ENCODE measurements at regions not wholly inside any gene's neighbourhood (a gene's known extent, or its start where the extent isn't known, plus 50 kb on each side); places are given as distances from the start of the nearest gene placed in this dataset.

- TF ChIP-seq, protein P1, sequence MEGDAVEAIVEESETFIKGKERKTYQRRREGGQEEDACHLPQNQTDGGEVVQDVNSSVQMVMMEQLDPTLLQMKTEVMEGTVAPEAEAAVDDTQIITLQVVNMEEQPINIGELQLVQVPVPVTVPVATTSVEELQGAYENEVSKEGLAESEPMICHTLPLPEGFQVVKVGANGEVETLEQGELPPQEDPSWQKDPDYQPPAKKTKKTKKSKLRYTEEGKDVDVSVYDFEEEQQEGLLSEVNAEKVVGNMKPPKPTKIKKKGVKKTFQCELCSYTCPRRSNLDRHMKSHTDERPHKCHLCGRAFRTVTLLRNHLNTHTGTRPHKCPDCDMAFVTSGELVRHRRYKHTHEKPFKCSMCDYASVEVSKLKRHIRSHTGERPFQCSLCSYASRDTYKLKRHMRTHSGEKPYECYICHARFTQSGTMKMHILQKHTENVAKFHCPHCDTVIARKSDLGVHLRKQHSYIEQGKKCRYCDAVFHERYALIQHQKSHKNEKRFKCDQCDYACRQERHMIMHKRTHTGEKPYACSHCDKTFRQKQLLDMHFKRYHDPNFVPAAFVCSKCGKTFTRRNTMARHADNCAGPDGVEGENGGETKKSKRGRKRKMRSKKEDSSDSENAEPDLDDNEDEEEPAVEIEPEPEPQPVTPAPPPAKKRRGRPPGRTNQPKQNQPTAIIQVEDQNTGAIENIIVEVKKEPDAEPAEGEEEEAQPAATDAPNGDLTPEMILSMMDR (IDR thresholded peaks at IDR 0.05; ENCODE audit: insufficient read depth, low read length, poor library complexity, severe bottlenecking), result no peak
- no peaks in the 10 kb centered on the region for H3K36me3 ChIP-seq (ENCODE audit: control insufficient read depth, insufficient read depth, low read length)
These were observed 88.5 kb upstream of the HNF1B start for GRCh38 chr17:37833237-37833859.

DNA sequence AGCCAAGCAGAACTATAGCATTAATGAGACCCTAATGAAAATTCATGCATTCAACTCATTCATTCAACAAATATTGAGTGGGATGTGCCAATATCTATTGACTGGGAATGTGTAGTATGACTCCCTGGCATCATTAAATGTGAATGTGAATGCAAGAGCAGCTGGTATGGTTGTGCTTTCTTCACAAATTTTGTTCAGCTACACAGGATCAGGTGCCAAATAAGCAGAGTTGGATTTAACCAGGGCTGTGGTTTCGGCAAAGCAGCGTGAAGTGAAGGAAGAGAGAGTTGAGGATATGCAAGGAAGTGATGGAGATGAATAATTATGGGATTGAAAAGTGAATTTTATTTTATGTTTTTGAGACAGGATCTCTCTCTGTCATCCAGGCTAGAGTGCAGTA is 87.1 kb upstream of the HNF1B start:
- TF ChIP-seq, protein P1 (IDR thresholded peaks at IDR 0.05; ENCODE audit: insufficient read depth, low read length, poor library complexity, severe bottlenecking), result no peak
- Histone ChIP-seq H3K4me3 (ENCODE audit: low read depth, low read length) (no peak overlapping the region), H3K36me3 (ENCODE audit: control insufficient read depth, insufficient read depth, low read length) (no peaks in the 10 kb centered on the region), H3K27me3 (ENCODE audit: control insufficient read depth, insufficient read depth, low read length) (no peaks in the 10 kb centered on the region)
- DNase-seq (ENCODE audit: low read depth), result no peak

More at GRCh38 chr17:37833237-37833859, 88.5 kb upstream of the HNF1B start:
- DNase-seq (ENCODE audit: low read depth), result no peak
- Histone ChIP-seq H3K27me3 (ENCODE audit: control insufficient read depth, insufficient read depth, low read length) (no peaks in the 10 kb centered on the region), H3K4me3 (ENCODE audit: low read depth, low read length) (no peak overlapping the region)

- H3K27me3 ChIP-seq (ENCODE audit: control insufficient read depth, insufficient read depth, low read length), result no peaks in the 10 kb centered on the region
- DNase-seq (ENCODE audit: low read depth), result no peak
- no peak overlapping the region for H3K4me3 ChIP-seq (ENCODE audit: low read depth, low read length)
- no peaks in the 10 kb centered on the region for H3K36me3 ChIP-seq (ENCODE audit: control insufficient read depth, insufficient read depth, low read length)
- TF ChIP-seq, protein P1 (IDR thresholded peaks at IDR 0.05; ENCODE audit: insufficient read depth, low read length, poor library complexity, severe bottlenecking), result no peak
These were observed 86.6 kb upstream of the HNF1B start for GRCh38 chr17:37831492-37831891.

DNA sequence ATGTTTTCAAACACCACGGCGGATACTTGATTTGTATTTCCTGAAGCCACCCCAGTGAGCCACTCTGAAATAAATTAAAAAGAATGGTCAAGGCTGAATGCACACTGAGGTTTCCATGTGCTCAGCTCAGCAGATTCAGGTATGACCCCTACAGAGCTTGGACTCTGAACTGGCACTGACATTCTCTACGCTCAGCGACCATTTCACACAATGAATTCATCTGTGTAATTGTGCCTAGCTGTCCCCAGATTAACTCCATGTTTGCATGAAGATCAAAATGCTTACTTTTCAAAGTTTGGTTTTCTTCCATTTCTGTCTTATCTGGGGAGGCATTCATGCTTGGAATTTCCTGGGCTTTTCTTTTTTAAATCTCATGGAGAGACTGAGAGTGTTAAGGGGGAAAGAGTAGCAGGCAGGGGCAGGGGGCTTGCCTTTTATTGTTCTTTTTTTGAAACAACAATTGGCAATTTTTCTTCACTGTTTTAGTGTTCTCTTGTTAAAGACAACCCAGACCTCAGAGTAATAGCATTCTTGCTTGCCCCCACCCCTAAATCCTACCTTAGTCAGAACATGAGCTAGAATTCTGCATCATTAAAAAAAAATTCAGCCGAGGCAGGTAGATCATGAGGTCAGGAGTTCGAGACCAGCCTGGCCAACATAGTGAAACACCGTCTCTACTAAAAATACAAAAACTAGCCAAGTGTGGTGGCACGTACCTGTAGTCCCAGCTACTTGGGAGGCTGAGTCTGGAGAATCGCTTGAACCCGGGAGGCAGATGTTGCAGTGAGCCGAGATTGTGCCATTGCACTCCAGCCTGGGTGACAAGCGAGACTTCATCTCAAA is 85.5 kb upstream of the HNF1B start:
- DNase-seq (ENCODE audit: low read depth), result no peak
- no peaks in the 10 kb centered on the region for H3K36me3 ChIP-seq (ENCODE audit: control insufficient read depth, insufficient read depth, low read length)
- no peak overlapping the region for H3K4me3 ChIP-seq (ENCODE audit: low read depth, low read length)
- TF ChIP-seq, protein P1 (IDR thresholded peaks at IDR 0.05; ENCODE audit: insufficient read depth, low read length, poor library complexity, severe bottlenecking), result no peak
- no peaks in the 10 kb centered on the region for H3K27me3 ChIP-seq (ENCODE audit: control insufficient read depth, insufficient read depth, low read length)

GRCh38 chr17:37829592-37830123 is 84.8 kb upstream of the HNF1B start:
- no peaks in the 10 kb centered on the region for H3K36me3 ChIP-seq (ENCODE audit: control insufficient read depth, insufficient read depth, low read length)

More at GRCh38 chr17:37829592-37830123, 84.8 kb upstream of the HNF1B start:
- TF ChIP-seq, protein P1 (IDR thresholded peaks at IDR 0.05; ENCODE audit: insufficient read depth, low read length, poor library complexity, severe bottlenecking), result no peak
- Histone ChIP-seq H3K4me3 (ENCODE audit: low read depth, low read length) (no peak overlapping the region), H3K27me3 (ENCODE audit: control insufficient read depth, insufficient read depth, low read length) (no peaks in the 10 kb centered on the region)
- DNase-seq (ENCODE audit: low read depth), result no peak
